GM10266 (cell line): ENCODE measurements at regions not wholly inside any gene's neighbourhood (a gene's known extent, or its start where the extent isn't known, plus 50 kb on each side); places are given as distances from the start of the nearest gene placed in this dataset.

Source experiments
- DNase-seq: peaks from one replicate; pipeline ENCODE4 v3.0.0; 2012; ENCODE audit errors: extremely low spot score
- TF ChIP-seq, protein P1 (sequence below): IDR thresholded peaks from 2 replicates; pipeline ENCODE4 v1.5.1; 2012; ENCODE audit warnings: mild to moderate bottlenecking, low read depth; ENCODE audit not compliant: control insufficient read depth, insufficient read depth; ENCODE audit errors: missing control alignments

DNA sequence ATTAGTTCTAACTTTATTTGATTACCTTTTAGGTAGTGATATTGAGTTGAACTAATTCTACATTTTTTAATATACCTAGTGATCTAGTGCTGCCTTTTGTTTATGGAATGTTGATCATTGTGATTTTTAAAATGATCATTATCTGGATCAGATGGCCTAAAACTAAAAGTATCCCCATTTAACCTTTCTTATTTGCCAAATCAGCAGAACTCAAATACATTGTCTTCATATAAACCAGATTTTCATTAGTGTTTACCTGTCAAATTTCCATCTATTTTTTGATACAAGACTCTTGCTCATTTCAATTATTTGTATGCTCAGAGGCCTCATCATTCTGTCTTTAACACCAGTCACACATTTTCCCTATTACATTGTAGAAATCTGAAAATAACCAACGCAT is 441.2 kb downstream of the PTPRC start:
- TF ChIP-seq, protein P1, sequence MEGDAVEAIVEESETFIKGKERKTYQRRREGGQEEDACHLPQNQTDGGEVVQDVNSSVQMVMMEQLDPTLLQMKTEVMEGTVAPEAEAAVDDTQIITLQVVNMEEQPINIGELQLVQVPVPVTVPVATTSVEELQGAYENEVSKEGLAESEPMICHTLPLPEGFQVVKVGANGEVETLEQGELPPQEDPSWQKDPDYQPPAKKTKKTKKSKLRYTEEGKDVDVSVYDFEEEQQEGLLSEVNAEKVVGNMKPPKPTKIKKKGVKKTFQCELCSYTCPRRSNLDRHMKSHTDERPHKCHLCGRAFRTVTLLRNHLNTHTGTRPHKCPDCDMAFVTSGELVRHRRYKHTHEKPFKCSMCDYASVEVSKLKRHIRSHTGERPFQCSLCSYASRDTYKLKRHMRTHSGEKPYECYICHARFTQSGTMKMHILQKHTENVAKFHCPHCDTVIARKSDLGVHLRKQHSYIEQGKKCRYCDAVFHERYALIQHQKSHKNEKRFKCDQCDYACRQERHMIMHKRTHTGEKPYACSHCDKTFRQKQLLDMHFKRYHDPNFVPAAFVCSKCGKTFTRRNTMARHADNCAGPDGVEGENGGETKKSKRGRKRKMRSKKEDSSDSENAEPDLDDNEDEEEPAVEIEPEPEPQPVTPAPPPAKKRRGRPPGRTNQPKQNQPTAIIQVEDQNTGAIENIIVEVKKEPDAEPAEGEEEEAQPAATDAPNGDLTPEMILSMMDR, result no peak
- DNase-seq, result no peak

DNA sequence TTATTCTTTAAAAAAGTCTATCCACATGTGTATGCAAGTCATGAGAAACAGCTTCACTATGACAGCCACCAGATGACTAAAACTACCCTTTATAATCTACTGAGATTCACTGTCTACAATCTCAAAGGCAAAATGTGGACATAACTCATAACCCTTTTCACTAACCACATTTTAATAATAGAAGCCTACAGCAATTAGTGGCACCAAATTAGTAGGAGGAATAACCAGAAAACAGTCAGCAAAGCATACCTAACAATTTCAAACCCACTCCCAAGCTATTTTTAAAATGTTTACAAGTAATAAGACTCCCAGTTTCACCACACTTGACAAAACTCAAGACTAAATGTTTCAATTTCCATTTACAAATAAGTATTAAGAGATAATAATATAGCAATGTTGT is 442.9 kb downstream of the PTPRC start:
- TF ChIP-seq, protein P1, result no peak
- peak; percentile 41 for DNase-seq

DNA sequence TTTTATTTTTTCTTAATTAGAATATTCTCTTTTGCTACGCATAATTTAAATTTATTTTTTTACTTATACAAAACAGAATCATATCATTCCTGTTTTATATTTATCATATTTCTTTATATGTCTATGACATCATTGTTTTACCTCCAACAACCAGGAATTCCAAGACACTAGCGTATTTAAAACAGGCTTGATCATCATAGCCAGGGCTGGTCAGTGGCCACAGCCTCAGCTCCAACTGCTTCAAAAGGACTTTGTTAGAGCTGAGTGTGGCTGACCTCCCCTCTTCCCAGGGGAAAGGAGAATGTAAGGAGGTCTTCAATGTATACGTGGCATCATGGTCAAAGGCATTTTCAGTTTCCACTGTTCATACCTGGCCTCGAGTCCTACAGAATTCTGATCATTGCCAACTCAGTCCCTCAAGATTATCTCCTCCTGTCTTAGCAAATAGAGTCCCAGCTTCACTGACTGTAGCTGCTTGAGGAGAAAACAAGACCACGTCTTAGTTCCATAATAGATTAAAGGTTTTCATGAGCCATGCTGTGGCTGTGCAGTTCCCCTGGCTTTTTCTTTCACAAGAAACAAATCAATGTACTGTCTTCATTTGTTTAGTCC is 444.0 kb downstream of the PTPRC start:
- no peak for DNase-seq
- TF ChIP-seq, protein P1, result no peak

DNA sequence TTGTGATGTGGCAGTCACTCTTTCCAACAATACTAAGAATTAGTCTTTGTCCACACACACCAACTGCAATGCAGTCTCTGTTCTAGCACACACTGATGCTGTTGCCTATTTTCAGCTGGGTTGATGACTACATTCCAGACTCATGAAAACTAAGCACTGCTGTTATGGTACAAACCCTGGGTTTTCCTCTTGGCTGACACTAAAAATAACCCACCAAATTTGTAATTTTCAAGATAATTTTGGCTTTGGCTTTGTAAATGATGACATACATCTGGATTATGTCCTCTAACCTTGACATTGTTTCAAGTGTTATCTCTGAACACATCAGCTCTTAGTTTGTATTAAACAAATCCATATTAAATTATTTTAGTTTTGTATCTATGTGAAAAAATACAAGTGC is 444.8 kb downstream of the PTPRC start:
- DNase-seq, result no peak
- TF ChIP-seq, protein P1, result no peak

DNA sequence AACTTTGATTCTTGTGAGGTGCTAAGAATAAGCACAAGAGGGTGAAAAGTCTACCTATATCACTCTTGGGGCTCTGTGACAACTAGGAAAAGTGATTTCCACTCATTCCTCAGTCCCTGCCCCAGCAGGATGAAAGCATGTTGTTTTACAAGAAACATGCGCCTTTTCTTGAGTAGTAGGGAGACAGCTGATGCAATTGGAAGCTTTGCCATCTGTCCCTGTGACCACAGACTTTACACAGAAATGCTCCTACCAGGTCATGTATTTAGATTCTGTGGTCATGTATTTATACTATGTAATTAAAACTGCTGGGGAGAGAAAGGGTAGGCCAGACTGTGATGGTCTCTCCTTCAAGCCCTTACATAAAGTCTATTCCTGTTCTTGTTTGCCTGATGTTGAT is 445.5 kb downstream of the PTPRC start:
- no peak for DNase-seq
- TF ChIP-seq, protein P1, result no peak

DNA sequence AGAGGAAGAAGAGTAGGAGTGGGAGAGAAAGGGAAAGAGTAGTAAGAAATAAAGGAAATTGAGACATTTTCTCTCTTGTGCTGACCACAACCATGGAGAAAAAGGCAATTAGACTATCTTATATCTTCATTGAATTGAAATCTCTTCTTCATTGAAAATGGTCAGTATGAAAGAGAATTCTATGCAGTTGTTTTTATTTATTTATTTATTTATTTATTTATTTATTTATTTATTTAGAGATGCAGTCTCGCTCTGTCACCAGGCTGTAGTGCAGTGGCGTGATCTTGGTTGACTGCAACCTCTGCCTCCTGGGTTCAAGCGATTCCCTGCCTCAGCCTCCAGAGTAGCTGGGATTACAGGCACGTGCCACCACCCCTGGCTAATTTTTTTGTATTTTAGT is 447.1 kb downstream of the PTPRC start:
- DNase-seq, result no peak
- TF ChIP-seq, protein P1, result no peak

DNA sequence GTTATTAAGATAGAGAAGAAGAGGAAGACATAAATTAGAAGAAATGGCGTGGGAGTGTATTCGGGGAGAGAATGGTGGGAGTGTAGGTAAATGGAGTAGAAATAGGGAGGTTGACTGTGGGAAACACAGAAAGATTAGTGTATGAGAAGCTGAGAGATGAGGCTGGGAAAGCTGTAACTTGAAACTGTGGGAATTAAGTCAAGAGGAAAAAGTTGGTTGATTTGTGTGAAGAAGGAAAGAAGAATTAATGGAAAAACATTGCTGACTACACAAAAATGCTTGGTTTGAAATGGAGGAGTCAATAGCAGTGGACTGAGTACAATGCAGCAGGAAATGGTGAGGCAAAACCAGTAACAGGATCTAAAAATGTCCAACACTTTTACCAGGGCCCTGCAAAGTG is 448.3 kb downstream of the PTPRC start:
- no peak for DNase-seq
- TF ChIP-seq, protein P1, result no peak
